ENCODE measurements at regions not wholly inside any gene's neighbourhood (a gene's known extent, or its start where the extent isn't known, plus 50 kb on each side); places are given as distances from the start of the nearest gene placed in this dataset.

- no peak for TF ChIP-seq CTCF (IDR thresholded peaks at IDR 0.05)
- Histone ChIP-seq H3K9me3 (no peaks in the 10 kb centered on the region), H3K36me3 (no peaks in the 10 kb centered on the region), H3K27ac (no peak overlapping the region), H3K27me3 (peaks cover 10 to 52% of the 10 kb centered on the region in 2 donors), H3K4me1 (no peaks in the 10 kb centered on the region), H3K4me3 (no peak overlapping the region)
- ATAC-seq (no peak), DNase-seq (no peak)
- intact Hi-C loops (cut with DNase I): no loop called here
These were observed 73.0 kb upstream of the PHF21B start for GRCh38 chr22:45082795-45083194.

- Histone ChIP-seq H3K4me1 (no peaks in the 10 kb centered on the region), H3K27ac (no peak overlapping the region), H3K4me3 (no peak overlapping the region), H3K36me3 (no peaks in the 10 kb centered on the region), H3K27me3 (peaks cover 0 to 42% of the 10 kb centered on the region in 2 donors), H3K9me3 (no peaks in the 10 kb centered on the region)
- intact Hi-C loops (cut with DNase I): no loop called here
- TF ChIP-seq CTCF (IDR thresholded peaks at IDR 0.05): no peak
- DNase-seq (no peak), ATAC-seq (no peak)
These were observed 74.0 kb upstream of the PHF21B start for GRCh38 chr22:45083659-45084305.

GRCh38 chr22:45084400-45084920 is 74.7 kb upstream of the PHF21B start:
- intact Hi-C loops (cut with DNase I): no loop called here

GRCh38 chr22:45087802-45088201 is 75.9 kb upstream of the NUP50 start:
- no peak for ATAC-seq

More at GRCh38 chr22:45084400-45084920, 74.7 kb upstream of the PHF21B start:
- DNase-seq: no peak
- Histone ChIP-seq H3K4me1 (no peaks in the 10 kb centered on the region), H3K4me3 (no peak overlapping the region), H3K27me3 (peaks cover 0 to 41% of the 10 kb centered on the region in 2 donors), H3K27ac (no peak overlapping the region), H3K9me3 (no peaks in the 10 kb centered on the region), H3K36me3 (no peaks in the 10 kb centered on the region)
- no peak for ATAC-seq
- TF ChIP-seq CTCF (IDR thresholded peaks at IDR 0.05): no peak

More at GRCh38 chr22:45087802-45088201, 75.9 kb upstream of the NUP50 start:
- Histone ChIP-seq H3K9me3 (peaks cover 0 to 7% of the 10 kb centered on the region in 2 donors), H3K36me3 (no peaks in the 10 kb centered on the region), H3K27ac (no peak overlapping the region), H3K27me3 (peaks cover 0 to 45% of the 10 kb centered on the region in 2 donors), H3K4me3 (no peak overlapping the region), H3K4me1 (no peaks in the 10 kb centered on the region)
- intact Hi-C loops (cut with DNase I): no loop called here
- no peak for TF ChIP-seq CTCF (IDR thresholded peaks at IDR 0.05)
- DNase-seq: no peak

Measured in left lung (tissue), 4 donors.